ENCODE measurements at regions not wholly inside any gene's neighbourhood (a gene's known extent, or its start where the extent isn't known, plus 50 kb on each side); places are given as distances from the start of the nearest gene placed in this dataset.

- DNase-seq = no peak
Observed at GRCh38 chr2:56626927-56627326, 443.1 kb downstream of the CCDC85A start.

GRCh38 chr2:56630286-56630685 is 446.5 kb downstream of the CCDC85A start:
- DNase-seq = no peak

GRCh38 chr2:56647997-56648396 is 464.2 kb downstream of the CCDC85A start:
- no peak for DNase-seq

GRCh38 chr2:56648802-56649201 is 465.0 kb downstream of the CCDC85A start:
- no peak for DNase-seq

GRCh38 chr2:56654936-56655335 is 471.1 kb downstream of the CCDC85A start:
- no peak for DNase-seq

- DNase-seq = no peak
Observed at GRCh38 chr2:56656826-56657225, 473.0 kb downstream of the CCDC85A start.

GRCh38 chr2:56666777-56667176 is 483.0 kb downstream of the CCDC85A start:
- no peak for DNase-seq

- no peak for DNase-seq
Observed at GRCh38 chr2:56671973-56672569, 488.3 kb downstream of the CCDC85A start.

GRCh38 chr2:56674084-56674483 is 490.3 kb downstream of the CCDC85A start:
- DNase-seq = no peak

GRCh38 chr2:56676966-56677365 is 493.2 kb downstream of the CCDC85A start:
- no peak for DNase-seq

- DNase-seq = no peak
Observed at GRCh38 chr2:56680971-56681631, 497.3 kb downstream of the CCDC85A start.

- DNase-seq = no peak
Observed at GRCh38 chr2:56681659-56682396, 498.0 kb downstream of the CCDC85A start.

- DNase-seq = no peak
Observed at GRCh38 chr2:56682397-56682760, 498.6 kb downstream of the CCDC85A start.

GRCh38 chr2:56684327-56684726 is 500.5 kb downstream of the CCDC85A start:
- no peak for DNase-seq

- DNase-seq = no peak
Observed at GRCh38 chr2:56685205-56685604, 501.4 kb downstream of the CCDC85A start.

- no peak for DNase-seq
Observed at GRCh38 chr2:56687169-56687568, 503.4 kb downstream of the CCDC85A start.

- DNase-seq = no peak
Observed at GRCh38 chr2:56688661-56689060, 504.9 kb downstream of the CCDC85A start.

- no peak for DNase-seq
Observed at GRCh38 chr2:56693501-56693900, 509.7 kb downstream of the CCDC85A start.

- DNase-seq = no peak
Observed at GRCh38 chr2:56703001-56703400, 519.2 kb downstream of the CCDC85A start.

GRCh38 chr2:56705713-56706112 is 521.9 kb downstream of the CCDC85A start:
- no peak for DNase-seq

GRCh38 chr2:56707218-56707617 is 523.4 kb downstream of the CCDC85A start:
- no peak for DNase-seq

- no peak for DNase-seq
Observed at GRCh38 chr2:56707650-56708049, 523.9 kb downstream of the CCDC85A start.

- DNase-seq = no peak
Observed at GRCh38 chr2:56709181-56709580, 525.4 kb downstream of the CCDC85A start.

GRCh38 chr2:56713161-56713676 is 529.4 kb downstream of the CCDC85A start:
- no peak for DNase-seq
